GM12874 (cell line): ENCODE measurements at regions not wholly inside any gene's neighbourhood (a gene's known extent, or its start where the extent isn't known, plus 50 kb on each side); places are given as distances from the start of the nearest gene placed in this dataset.

Experiments used
- CTCF ChIP-seq: IDR thresholded peaks from 2 replicates; pipeline ENCODE4 v1.5.1; 2011; ENCODE audit warnings: low read depth, mild to moderate bottlenecking, control low read depth, low read length, moderate library complexity; ENCODE audit not compliant: insufficient read depth

- TF ChIP-seq CTCF, result no peak
Observed at GRCh38 chr14:28272270-28272669, 494.3 kb upstream of the FOXG1 start.

GRCh38 chr14:28280530-28280929 is 486.1 kb upstream of the FOXG1 start:
- TF ChIP-seq CTCF, result no peak

- TF ChIP-seq CTCF, result no peak
Observed at GRCh38 chr14:28280997-28281598, 485.5 kb upstream of the FOXG1 start.

DNA sequence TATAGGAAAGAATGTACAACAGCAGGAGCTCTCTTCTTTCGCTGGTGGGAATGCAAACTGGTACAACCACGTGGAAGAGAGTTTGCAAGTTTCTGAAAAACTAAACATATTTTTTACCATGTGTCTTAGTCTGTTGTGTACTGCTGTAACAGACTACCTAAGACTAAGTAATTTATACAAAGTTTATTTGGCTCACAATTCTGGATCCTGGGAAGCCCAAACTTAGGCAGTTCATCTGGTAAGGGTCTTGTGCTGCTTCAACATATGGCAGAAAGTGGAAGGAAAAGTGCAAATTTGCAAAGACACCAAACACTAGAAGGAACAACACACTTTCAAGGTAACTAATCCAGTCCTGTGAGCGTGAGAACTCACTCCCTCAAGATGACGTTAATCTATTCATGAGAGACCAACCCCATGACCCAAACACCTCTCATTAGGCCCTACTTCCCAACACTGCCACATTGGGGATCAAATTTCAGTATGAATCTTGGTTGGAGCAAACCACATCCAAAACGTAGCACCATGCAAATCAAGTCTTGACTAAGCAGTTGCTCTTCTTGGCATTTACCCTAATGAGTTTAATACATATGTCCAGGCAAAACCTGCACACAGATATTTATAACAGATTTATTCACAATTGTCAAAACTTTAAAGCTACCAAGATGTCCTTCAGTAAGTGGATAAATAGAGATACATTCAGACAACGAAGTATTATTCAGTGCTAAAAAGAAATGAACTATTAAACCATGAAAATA is 481.9 kb upstream of the FOXG1 start:
- TF ChIP-seq CTCF, result no peak

DNA sequence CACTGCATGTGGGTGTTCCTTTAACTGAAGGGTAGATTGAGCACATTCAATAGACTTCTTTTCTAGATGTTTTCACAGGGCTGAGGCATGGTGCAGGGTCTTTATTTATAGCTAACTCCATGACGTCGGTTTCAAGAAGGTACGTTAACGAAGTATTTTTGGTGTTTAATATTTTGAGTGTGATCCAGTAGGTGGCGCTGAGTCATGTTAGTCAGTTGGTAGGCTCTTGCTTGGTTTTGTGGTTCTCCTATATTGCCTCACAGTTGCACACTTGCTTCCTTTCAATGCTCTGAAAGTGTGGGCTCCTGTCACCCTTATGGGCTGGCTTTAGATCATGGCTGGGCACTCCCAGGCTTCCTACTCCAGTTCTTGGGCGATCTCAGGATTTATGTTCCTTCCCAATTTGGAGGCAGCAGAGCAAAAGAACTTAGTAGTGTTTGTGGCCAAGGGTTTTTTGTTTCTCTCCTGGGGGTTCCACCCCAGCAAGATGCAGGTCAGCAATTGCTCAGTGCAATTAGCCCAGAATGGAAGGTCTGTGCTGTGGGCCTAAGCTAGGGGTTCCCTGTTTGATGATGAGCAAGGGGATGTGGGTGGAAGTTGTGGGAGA is 471.6 kb upstream of the FOXG1 start:
- no peak for TF ChIP-seq CTCF

DNA sequence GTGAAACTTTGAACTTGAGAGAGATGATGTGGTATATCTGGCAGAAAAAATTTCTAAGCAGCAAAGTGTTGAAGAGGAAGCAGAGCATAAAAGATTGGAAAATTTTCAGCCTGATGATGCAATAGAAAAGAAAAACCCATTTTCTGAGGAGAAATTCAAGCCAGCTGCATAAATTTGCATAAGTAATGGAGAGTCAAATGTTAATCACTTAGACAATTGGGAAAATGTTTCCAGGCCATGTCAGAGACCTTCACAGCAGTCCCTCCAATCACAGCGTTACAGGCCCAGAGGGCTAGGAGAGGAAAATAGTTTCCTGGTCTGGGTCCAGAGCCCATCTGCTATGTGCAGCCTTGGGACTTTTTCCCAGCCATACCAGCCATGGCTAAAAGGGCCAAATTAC is 469.0 kb upstream of the FOXG1 start:
- no peak for TF ChIP-seq CTCF

DNA sequence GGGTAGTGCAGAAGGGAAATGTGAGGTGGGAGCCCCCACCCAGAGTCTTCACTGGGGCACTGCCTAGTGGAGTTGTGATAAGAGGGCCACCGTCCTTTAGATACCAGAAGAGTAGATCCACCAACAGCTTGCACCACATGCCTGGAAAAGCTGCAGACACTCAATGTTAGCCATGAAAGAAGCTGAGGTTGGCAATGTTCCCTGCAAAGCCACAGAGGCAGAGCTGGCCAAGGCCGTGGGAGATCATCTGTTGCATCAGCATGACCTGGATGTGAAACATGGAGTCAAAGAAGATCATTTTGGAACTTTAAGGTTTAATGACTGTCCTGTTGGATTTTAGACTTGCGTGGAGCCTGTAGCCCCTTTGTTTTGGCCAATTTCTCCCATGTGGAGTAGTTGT is 468.4 kb upstream of the FOXG1 start:
- TF ChIP-seq CTCF, result no peak
